ENCODE measurements at regions not wholly inside any gene's neighbourhood (a gene's known extent, or its start where the extent isn't known, plus 50 kb on each side); places are given as distances from the start of the nearest gene placed in this dataset.

- TF ChIP-seq POLR2A (IDR thresholded peaks at IDR 0.05): no peak
- TF ChIP-seq, protein P1, sequence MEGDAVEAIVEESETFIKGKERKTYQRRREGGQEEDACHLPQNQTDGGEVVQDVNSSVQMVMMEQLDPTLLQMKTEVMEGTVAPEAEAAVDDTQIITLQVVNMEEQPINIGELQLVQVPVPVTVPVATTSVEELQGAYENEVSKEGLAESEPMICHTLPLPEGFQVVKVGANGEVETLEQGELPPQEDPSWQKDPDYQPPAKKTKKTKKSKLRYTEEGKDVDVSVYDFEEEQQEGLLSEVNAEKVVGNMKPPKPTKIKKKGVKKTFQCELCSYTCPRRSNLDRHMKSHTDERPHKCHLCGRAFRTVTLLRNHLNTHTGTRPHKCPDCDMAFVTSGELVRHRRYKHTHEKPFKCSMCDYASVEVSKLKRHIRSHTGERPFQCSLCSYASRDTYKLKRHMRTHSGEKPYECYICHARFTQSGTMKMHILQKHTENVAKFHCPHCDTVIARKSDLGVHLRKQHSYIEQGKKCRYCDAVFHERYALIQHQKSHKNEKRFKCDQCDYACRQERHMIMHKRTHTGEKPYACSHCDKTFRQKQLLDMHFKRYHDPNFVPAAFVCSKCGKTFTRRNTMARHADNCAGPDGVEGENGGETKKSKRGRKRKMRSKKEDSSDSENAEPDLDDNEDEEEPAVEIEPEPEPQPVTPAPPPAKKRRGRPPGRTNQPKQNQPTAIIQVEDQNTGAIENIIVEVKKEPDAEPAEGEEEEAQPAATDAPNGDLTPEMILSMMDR (IDR thresholded peaks at IDR 0.05): no peak
These were observed 87.3 kb upstream of the CTSC start for GRCh38 chr11:88424881-88425280.

All from uterus (tissue), 2 donors.